Colonic mucosa (tissue), 4 donors: ENCODE measurements at regions not wholly inside any gene's neighbourhood (a gene's known extent, or its start where the extent isn't known, plus 50 kb on each side); places are given as distances from the start of the nearest gene placed in this dataset.

Source experiments
- DNase-seq: peaks from one replicate; pipeline ENCODE4 v3.0.0-alpha.2; 2020
- H3K27ac ChIP-seq: fragments of 200-600 bp; one replicate; pipeline ENCODE4 v1.8.0; 2021
- H3K27me3 ChIP-seq: fragments of 200-600 bp; one replicate; pipeline ENCODE4 v1.8.0; 2021
- H3K36me3 ChIP-seq: fragments of 200-600 bp; one replicate; pipeline ENCODE4 v1.8.0; 2021
- H3K4me1 ChIP-seq: fragments of 200-600 bp; one replicate; pipeline ENCODE4 v1.8.0; 2021; ENCODE audit warnings: mild to moderate bottlenecking
- H3K4me3 ChIP-seq: fragments of 200-600 bp; one replicate; pipeline ENCODE4 v1.8.0; 2021
- H3K9ac ChIP-seq, 2 donors: one replicate each; pipeline ENCODE4 v1.7.0; 2013; ENCODE audit warnings: control low read depth in 2 of 2, low read depth in 2 of 2, low read length in 2 of 2
- H3K9me3 ChIP-seq: fragments of 200-600 bp; one replicate; pipeline ENCODE4 v1.8.0; 2021
- CTCF ChIP-seq: fragments of 200-600 bp; IDR thresholded peaks from one replicate; pipeline ENCODE4 v1.8.0; 2022; ENCODE audit warnings: antibody characterized with exemption, mild to moderate bottlenecking
- intact Hi-C: fragments of 100-400 bp; cut with DNase I; formaldehyde crosslinking; loops from one replicate; pipeline ENCODE4 v1.14.1; 2022
- donor health status: healthy.
- donor health status: DM: no; HTN: no; CAD: no.
- donor health status: DM: no; HTN: no; CAD: no.

GRCh38 chr1:25022361-25023189 is 92.5 kb upstream of the RUNX3 start:
- Histone ChIP-seq H3K27ac (peak overlapping the region; percentile 46), H3K9ac (no peak overlapping the region)
- intact Hi-C loops: no loop called here

GRCh38 chr1:25021591-25022215 is 91.6 kb upstream of the RUNX3 start:
- H3K4me1 ChIP-seq: no peaks in the 10 kb centered on the region
- DNase-seq: no peak
- H3K4me3 ChIP-seq: no peak overlapping the region
- TF ChIP-seq CTCF: no peak
- H3K9me3 ChIP-seq: no peaks in the 10 kb centered on the region
- intact Hi-C loops: no loop called here
- H3K36me3 ChIP-seq: no peaks in the 10 kb centered on the region
- H3K27me3 ChIP-seq: no peaks in the 10 kb centered on the region
- peak overlapping the region; percentile 46 for H3K27ac ChIP-seq
- peak overlapping the region in 1 of 2 donors; percentile 50 for H3K9ac ChIP-seq

More at GRCh38 chr1:25022361-25023189, 92.5 kb upstream of the RUNX3 start:
- Histone ChIP-seq H3K4me3 (no peak overlapping the region), H3K27me3 (no peaks in the 10 kb centered on the region), H3K4me1 (no peaks in the 10 kb centered on the region), H3K9me3 (no peaks in the 10 kb centered on the region), H3K36me3 (no peaks in the 10 kb centered on the region)
- TF ChIP-seq CTCF: no peak
- peak; percentile 68 for DNase-seq

GRCh38 chr1:25020851-25021590 is 90.9 kb upstream of the RUNX3 start:
- no peaks in the 10 kb centered on the region for H3K27me3 ChIP-seq
- H3K9ac ChIP-seq: no peak overlapping the region
- TF ChIP-seq CTCF: no peak
- H3K27ac ChIP-seq: no peak overlapping the region
- no peaks in the 10 kb centered on the region for H3K9me3 ChIP-seq
- no peaks in the 10 kb centered on the region for H3K36me3 ChIP-seq
- no peak for DNase-seq
- H3K4me1 ChIP-seq: no peaks in the 10 kb centered on the region
- H3K4me3 ChIP-seq: no peak overlapping the region
- intact Hi-C loops: no loop called here

GRCh38 chr1:25020173-25020845 is 90.2 kb upstream of the RUNX3 start:
- H3K9me3 ChIP-seq: no peaks in the 10 kb centered on the region
- H3K27me3 ChIP-seq: no peaks in the 10 kb centered on the region
- intact Hi-C loops: no loop called here
- no peaks in the 10 kb centered on the region for H3K4me1 ChIP-seq
- no peak overlapping the region for H3K27ac ChIP-seq
- no peak overlapping the region for H3K9ac ChIP-seq
- DNase-seq: no peak
- H3K36me3 ChIP-seq: no peaks in the 10 kb centered on the region
- TF ChIP-seq CTCF: no peak
- no peak overlapping the region for H3K4me3 ChIP-seq
